GM19438 (cell line): ENCODE measurements at regions not wholly inside any gene's neighbourhood (a gene's known extent, or its start where the extent isn't known, plus 50 kb on each side); places are given as distances from the start of the nearest gene placed in this dataset.
"Not testable (repeated sequence)": the region's sequence is repeated elsewhere in the genome, so short reads cannot be mapped to it uniquely, and the experiment has no call there.

Source experiments
- ATAC-seq: cut with Tn5 transposase; IDR thresholded peaks from one replicate; pipeline ENCODE4 v1.9.1; 2021; ENCODE audit warnings: low read depth; ENCODE audit not compliant: unreplicated experiment

GRCh38 chr5:67730917-67731474, 484.6 kb upstream of the PIK3R1 start:
- ATAC-seq, result no peak

GRCh38 chr5:67728326-67728890, 487.1 kb upstream of the PIK3R1 start:
- no peak for ATAC-seq

- no peak for ATAC-seq
Measured at GRCh38 chr5:67725604-67726003, 490.0 kb upstream of the PIK3R1 start.

DNA sequence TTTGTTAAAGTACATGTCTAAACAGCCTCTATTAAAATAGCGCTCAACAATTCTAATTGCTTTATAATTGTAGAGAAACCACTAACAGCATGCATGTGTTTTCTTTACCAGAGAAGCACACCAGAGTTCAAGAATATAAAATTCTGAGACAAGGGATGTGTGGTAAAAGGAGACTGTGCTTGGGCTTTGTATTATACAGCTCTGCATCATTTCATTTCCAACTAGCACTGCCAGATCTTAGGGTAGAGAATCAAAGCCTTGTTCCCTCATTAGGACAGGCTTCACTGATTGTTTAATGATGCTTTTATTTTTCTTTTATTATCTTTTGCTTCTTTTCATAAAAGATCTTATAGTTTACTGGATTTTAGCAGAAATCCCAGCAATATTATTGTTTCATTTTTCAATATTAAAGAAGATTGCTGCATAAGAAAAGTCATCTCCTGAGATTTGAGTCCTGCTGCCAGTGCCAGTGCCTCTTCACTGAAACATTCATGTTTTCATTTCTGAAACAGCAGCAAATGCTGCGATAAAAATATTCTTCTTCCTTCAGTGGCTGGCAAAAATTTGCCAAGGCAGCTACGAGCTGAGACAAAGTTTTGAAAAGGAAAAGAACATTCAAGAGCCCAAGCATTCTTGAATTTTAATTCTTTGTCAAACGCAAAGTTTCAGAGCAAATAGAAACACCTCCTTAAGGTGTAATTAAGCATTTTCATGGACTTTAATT, 491.0 kb upstream of the PIK3R1 start:
- no peak for ATAC-seq

- ATAC-seq, result no peak
Measured at GRCh38 chr5:67723873-67724272, 491.7 kb upstream of the PIK3R1 start.

GRCh38 chr5:67722582-67722981, 493.0 kb upstream of the PIK3R1 start:
- not testable (repeated sequence) for ATAC-seq

DNA sequence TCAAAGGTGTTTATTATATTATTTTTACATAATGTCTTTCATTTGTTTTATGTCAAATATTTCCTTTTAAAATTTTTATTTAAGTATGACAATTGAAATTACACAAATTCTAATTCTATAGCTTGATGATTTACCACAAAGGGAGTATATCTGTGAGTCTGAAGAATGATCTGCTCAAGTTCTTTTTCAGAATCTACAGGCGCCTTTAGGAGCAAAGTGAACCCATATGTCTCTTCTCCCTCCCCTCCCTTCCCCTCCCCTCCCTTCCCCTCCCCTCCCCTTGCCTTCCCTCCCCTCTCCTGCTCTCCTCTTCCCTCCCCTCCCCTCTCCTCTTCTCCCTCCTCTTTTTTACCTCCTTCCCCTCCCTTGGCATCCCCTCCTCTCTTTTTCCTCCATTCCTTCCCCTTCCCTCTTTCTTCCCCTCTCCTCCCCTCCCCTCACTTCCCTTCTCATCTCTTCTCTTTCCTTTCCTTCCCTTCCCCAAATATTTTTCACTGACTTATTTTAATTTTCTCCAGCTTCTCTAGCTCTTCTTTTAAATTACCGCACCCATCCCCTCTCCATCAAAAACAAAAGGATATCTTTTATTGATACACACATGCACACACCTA, 495.3 kb upstream of the PIK3R1 start:
- ATAC-seq, result no peak

- ATAC-seq, result no peak
Measured at GRCh38 chr5:67702008-67702407, 505.4 kb upstream of the CD180 start.

DNA sequence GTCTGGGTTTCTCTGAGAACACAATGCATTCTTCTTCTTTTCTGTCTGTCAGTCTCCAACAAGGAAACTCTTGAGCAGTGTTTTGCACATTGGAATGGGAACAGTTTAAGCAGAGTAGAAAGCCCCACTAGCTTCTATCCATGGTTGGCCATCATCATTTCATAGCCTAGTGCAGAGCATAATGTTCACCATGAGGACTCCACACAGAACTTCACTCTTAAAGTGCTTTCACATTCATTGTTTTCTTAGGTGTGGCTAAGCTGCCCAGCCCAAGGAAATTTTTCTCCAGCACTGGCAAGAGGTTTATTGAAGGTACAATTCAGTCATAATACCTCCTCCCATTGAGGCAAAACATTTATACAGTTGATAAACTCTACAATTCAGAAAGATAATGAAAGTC, 503.0 kb upstream of the CD180 start:
- ATAC-seq, result no peak

- ATAC-seq, result no peak
Measured at GRCh38 chr5:67696446-67696845, 499.8 kb upstream of the CD180 start.

DNA sequence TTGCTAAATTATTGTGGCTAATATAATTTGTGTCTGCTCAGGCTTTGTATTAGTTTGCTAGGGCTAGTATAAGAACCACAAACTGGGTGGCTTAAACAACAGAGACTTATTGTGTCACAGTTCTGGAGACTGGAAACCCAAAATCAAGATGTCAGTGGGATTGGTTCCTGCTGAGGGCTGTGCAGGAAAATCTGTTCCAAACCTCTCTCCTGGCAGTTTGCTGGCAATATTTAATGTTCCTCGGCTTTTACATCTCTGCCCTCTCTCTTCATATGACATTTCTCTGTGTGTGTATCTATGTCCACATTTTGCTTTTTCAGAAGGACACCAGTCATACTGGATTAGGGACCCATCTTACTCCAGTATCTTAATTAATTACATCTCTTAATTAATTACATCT, 498.8 kb upstream of the CD180 start:
- ATAC-seq, result no peak

DNA sequence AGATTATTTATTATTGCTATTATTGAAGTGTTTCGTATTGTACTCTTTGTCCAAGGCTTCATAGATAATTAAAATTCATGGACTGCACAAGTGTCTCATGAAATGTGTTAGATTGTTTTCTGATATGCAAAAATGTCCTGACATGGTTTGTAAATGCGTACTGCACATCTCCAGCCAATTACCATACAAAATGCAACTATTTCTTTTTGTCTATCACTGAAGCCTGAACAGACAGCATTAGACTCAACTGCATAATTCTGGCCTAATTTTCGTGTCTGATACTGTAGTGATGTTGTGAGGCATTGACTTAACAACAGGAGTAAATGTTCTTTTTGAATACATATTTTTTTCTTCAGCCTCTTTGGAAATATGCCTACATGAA, 498.2 kb upstream of the CD180 start:
- no peak for ATAC-seq

- ATAC-seq, result no peak
Measured at GRCh38 chr5:67693956-67694809, 497.6 kb upstream of the CD180 start.

DNA sequence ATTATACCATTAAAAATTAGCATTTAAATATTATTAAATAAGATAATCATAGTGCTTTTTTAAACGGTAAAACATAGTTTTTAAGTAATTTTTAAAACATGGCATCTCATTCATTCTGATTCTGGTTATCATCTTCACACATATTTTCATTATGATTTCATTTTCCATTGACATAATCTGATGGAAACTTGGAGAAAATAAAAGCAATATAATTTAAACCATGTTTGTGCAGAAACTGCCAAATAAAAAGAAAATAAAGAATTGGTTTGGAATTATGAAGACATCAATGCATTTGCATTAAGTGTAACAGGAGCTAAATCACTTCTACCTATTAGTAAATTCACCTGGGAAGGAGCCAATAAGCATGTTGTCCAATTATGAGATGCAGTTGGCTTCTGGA, 490.1 kb upstream of the CD180 start:
- ATAC-seq, result no peak

DNA sequence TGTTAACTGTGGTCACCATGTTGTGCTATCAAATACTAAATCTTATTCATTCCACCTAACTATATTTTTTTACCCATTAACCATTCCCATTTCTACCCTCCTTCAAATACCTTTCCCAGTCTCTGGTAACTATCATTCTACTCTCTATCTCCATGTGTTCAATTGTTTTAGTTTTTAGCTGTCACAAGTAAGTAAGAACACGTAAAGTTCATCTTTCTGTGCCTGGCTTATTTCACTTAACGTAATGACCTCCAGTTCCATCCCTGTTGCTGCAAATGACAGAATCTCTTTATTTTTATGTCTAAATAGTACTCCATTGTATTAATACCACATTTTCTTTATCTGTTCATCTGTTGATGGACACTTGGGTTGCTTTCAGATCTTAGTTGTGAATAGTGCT, 485.1 kb upstream of the CD180 start:
- ATAC-seq, result no peak

DNA sequence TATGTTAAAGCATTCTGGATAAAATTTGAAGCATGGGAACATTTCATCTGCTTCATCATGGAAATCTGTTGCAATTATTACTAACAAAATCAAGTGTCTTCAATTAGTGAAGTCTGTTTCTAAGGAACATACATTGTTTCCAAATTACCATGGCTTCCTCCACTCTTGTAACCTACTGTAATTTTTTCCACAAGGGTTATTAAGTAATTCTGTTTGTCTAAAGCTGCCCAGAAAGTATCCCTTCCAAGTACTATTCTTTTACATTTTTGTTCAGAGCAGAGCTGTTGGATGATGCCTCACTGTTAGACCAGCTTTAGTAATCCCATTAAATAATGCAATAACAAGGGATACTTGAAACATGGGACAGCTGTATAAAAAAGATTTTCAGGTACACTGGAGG, 483.5 kb upstream of the CD180 start:
- no peak for ATAC-seq

DNA sequence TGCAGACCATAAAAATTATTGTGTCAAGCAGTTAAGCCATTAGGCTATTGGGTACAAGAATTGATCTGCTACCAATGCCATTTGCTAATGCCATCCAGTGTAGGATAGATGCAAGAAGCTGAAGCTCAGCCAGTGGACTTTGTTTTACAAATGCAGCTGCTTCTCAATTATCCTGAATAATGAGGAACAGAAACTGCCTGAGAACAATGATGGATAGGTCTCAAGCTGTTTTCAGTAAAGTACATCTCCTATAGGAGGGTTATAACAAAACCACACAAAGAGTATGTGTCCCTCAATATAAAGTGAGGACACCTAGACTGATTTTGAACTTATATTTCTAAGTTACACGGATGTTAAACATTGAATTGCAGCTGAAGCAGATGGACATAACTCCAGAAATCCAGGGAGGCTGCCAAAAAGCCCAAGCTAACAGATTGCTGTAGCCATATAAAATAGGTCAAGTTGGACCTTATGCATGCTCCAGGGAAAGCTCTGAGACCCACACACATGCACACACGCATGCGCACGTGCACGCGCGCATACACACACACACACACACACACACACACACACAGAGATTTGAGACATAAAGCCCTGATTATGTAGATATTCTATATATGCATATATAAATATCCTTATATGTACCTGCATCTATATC, 482.7 kb upstream of the CD180 start:
- no peak for ATAC-seq

DNA sequence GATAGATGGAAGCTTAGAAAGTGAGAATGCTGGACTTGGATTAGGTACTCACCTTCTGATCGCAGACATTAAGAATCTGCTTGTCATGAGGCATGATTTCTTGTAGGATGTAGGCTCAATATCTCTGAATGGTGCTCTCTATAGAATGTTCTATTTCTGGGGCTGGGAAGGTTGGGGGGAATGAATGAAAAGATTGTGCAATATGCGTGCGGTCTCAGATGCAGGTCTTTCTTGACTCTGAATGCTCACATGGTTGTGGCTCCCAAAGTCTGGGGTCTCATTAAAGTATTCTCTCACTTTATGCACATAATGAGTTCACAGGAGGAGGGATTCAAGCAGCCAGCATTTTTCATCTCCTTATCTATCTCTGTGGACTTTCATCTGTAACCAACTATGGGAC, 482.0 kb upstream of the CD180 start:
- no peak for ATAC-seq

GRCh38 chr5:67677422-67677970, 480.9 kb upstream of the CD180 start:
- ATAC-seq, result no peak

DNA sequence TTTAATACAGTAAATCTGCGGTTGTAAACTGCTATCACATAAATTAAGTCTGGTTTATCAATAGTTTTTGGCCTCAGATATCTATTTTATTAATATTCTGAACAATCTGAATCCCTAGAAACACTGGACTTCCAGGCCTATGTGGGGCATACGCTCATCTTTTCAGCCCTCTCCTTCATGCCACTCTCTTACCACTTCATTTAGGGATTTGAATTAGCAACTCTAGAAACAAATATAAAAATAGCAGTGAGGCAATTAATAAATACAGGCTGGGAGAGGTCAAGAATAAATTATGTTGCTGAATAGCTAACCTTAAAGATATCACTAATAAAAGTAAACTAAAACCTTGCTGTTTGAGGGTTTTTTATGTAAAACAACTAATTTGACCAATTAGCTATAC, 480.3 kb upstream of the CD180 start:
- no peak for ATAC-seq
